Fibroblast of gingiva (primary cell): ENCODE measurements at regions not wholly inside any gene's neighbourhood (a gene's known extent, or its start where the extent isn't known, plus 50 kb on each side); places are given as distances from the start of the nearest gene placed in this dataset.
"Not testable (repeated sequence)": the region's sequence is repeated elsewhere in the genome, so short reads cannot be mapped to it uniquely, and the experiment has no call there.

Experiments
- DNase-seq: peaks from one replicate; pipeline ENCODE4 v3.0.0-alpha.2; 2011; ENCODE audit warnings: low read depth

- DNase-seq: no peak
These were observed 226.0 kb upstream of the PTGER4 start for GRCh38 chr5:40453689-40454088.

- DNase-seq: no peak
These were observed 226.7 kb upstream of the PTGER4 start for GRCh38 chr5:40452874-40453624.

- peak; percentile 13 for DNase-seq
These were observed 232.3 kb upstream of the PTGER4 start for GRCh38 chr5:40447438-40447837.

- peak; percentile 44 for DNase-seq
These were observed 232.8 kb upstream of the PTGER4 start for GRCh38 chr5:40446910-40447309.

- DNase-seq: peak; percentile 26
These were observed 237.4 kb upstream of the PTGER4 start for GRCh38 chr5:40442346-40442745.

- DNase-seq: no peak
These were observed 238.0 kb upstream of the PTGER4 start for GRCh38 chr5:40441733-40442132.

- no peak for DNase-seq
These were observed 239.0 kb upstream of the PTGER4 start for GRCh38 chr5:40440746-40441145.

GRCh38 chr5:40439103-40439502 lies 240.6 kb upstream of the PTGER4 start:
- DNase-seq: not testable (repeated sequence)

- not testable (repeated sequence) for DNase-seq
These were observed 241.1 kb upstream of the PTGER4 start for GRCh38 chr5:40438646-40439045.

- peak; percentile 83 for DNase-seq
These were observed 242.3 kb upstream of the PTGER4 start for GRCh38 chr5:40437452-40437861.

- no peak for DNase-seq
These were observed 243.0 kb upstream of the PTGER4 start for GRCh38 chr5:40436535-40437237.

GRCh38 chr5:40435706-40436105 lies 244.0 kb upstream of the PTGER4 start:
- not testable (repeated sequence) for DNase-seq

- no peak for DNase-seq
These were observed 246.9 kb upstream of the PTGER4 start for GRCh38 chr5:40432836-40433235.

GRCh38 chr5:40431734-40432133 lies 248.0 kb upstream of the PTGER4 start:
- no peak for DNase-seq

GRCh38 chr5:40430101-40430710 lies 249.5 kb upstream of the PTGER4 start:
- no peak for DNase-seq

- no peak for DNase-seq
These were observed 250.2 kb upstream of the PTGER4 start for GRCh38 chr5:40429258-40430100.

GRCh38 chr5:40428815-40429214 lies 250.9 kb upstream of the PTGER4 start:
- DNase-seq: no peak

GRCh38 chr5:40428126-40428525 lies 251.6 kb upstream of the PTGER4 start:
- peak; percentile 72 for DNase-seq

GRCh38 chr5:40417046-40417810 lies 262.5 kb upstream of the PTGER4 start:
- DNase-seq: not testable (repeated sequence)

GRCh38 chr5:40416588-40416987 lies 263.1 kb upstream of the PTGER4 start:
- DNase-seq: no peak

- DNase-seq: no peak
These were observed 263.6 kb upstream of the PTGER4 start for GRCh38 chr5:40416098-40416497.
